Astrocyte of the cerebellum (primary cell): ENCODE measurements at regions not wholly inside any gene's neighbourhood (a gene's known extent, or its start where the extent isn't known, plus 50 kb on each side); places are given as distances from the start of the nearest gene placed in this dataset.
"Not testable (repeated sequence)": the region's sequence is repeated elsewhere in the genome, so short reads cannot be mapped to it uniquely, and the experiment has no call there.

Experiments used
- DNase-seq: peaks from one replicate; pipeline ENCODE4 v3.0.0-alpha.2; 2011; ENCODE audit warnings: low read depth
- H3K4me3 ChIP-seq: 2 replicates; pipeline ENCODE4 v1.5.1; 2011; ENCODE audit warnings: mild to moderate bottlenecking, low read depth, low read length, moderate library complexity
- in situ Hi-C: cut with HindIII; loops from 2 replicates; pipeline ENCODE4 v1.10.0; 2017; ENCODE audit warnings: low sequenced_read_pairs
- TF ChIP-seq, protein P1 (sequence below): IDR thresholded peaks from 2 replicates; pipeline ENCODE4 v1.5.1; 2012; ENCODE audit warnings: low read length, low read depth, moderate library complexity, mild to moderate bottlenecking; ENCODE audit errors: missing control alignments

DNA sequence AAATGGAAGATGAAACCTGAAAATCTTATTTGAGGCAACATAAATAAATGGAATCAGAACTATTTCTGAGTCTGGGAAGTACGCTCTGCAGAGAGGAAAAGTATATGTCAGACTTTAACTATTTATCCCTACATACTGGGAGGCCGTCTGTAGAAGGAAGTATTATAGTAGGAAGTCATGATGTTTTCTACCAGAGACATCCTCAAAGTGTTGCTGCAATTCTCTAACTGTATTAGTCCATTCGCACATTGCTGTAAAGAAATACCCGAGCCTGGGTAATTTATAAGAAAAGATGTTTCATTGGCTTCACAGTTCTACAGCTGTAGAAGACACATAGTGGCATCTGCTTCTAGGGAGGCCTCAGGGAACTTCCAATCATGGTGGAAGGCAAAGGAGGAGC is 88.7 kb upstream of the TBL1X start:
- H3K4me3 ChIP-seq: no peak overlapping the region
- in situ Hi-C loops: no loop called here
- TF ChIP-seq, protein P1, sequence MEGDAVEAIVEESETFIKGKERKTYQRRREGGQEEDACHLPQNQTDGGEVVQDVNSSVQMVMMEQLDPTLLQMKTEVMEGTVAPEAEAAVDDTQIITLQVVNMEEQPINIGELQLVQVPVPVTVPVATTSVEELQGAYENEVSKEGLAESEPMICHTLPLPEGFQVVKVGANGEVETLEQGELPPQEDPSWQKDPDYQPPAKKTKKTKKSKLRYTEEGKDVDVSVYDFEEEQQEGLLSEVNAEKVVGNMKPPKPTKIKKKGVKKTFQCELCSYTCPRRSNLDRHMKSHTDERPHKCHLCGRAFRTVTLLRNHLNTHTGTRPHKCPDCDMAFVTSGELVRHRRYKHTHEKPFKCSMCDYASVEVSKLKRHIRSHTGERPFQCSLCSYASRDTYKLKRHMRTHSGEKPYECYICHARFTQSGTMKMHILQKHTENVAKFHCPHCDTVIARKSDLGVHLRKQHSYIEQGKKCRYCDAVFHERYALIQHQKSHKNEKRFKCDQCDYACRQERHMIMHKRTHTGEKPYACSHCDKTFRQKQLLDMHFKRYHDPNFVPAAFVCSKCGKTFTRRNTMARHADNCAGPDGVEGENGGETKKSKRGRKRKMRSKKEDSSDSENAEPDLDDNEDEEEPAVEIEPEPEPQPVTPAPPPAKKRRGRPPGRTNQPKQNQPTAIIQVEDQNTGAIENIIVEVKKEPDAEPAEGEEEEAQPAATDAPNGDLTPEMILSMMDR: no peak
- DNase-seq: no peak

DNA sequence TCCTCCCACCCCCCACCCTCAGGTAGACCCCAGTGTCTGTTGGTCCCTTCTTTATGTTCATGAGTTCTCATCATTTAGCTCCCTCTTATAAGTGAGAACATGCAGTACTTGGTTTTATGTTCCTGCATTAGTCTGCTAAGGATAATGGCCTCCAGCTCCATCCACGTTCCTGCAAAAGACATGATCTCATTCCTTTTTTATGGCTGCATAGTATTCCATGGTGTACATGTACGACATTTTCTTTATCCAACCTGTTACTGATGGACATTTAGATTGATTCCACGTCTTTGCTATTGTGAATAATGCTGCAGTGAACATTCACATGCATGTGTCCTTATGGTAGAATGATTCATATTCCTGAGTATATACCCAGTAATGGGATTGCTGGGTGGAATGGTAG is 87.6 kb upstream of the TBL1X start:
- H3K4me3 ChIP-seq, DNase-seq, in situ Hi-C loops: not testable (repeated sequence)

DNA sequence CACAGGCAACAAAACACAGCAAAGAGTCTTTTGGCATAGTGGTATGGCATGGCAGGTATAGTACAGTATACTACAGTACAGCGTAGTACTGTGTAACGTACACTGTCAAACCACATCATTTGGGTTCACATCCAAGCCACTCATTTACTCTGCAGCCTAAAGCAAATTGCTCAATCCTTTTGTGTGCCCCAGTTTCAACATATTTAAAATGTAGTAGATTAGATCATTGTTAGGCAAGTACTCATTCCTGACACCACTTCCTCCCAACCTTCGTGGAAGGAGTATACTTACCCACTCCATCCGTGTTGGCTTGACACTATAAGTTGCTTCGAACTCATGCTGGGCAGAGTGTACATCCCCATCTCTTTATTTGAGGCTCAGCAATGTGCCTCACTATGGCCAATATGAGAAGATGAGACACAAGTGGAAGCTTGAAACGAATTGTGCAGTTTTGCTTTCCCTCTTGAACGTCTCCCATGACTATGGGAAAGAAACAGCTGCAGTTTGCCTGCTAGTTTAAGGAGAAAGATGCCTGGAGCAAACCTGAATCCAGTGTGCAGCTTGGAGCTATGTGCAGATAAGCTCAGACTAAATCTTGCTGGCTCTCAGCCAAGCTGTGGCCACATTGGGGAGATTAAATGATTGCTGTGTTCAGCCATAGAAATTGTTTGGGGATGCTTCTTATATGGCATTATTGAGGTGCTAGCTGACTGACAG is 85.7 kb upstream of the TBL1X start:
- no peak overlapping the region for H3K4me3 ChIP-seq
- in situ Hi-C loops: no loop called here
- DNase-seq: no peak
- TF ChIP-seq, protein P1: no peak

DNA sequence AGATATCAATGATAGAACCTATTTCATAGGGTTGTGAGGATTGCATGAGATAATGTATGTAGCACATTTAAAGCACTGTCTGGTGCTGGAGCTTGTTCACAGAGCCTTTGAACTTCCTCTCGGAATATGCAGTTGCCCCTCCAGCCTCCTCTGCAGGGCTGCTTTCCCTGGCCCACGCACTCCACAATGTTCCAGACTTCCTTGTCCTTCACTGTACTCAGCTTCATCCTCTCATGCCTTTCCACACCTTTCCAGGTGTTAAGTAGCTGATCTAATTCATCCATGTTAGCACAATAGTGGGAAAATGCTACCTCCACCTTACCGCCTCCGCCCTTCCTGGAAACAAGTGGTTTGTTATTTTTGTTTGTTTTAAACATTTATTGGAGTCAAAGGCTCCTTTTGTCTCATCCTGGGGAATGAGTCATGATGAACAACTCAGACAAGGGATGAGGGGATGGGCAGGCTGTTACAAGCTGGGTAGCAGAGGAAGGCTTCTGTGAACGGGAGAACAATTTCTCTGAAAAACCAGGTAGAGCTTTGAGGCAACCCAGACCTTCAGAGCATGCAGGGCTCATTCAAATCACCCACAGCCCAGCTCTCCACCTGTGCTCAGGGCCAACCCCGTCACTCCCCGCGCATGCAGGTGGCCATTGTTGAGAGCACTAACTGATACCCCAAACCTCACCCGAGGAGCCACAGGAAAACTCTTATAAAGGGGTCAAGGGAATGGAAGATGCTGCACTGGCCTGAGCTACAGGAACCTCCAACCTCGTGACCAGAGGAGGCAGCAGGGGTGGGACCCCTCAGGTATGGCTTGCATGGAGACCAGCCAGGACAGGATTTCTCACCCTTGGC is 84.9 kb upstream of the TBL1X start:
- DNase-seq: no peak
- H3K4me3 ChIP-seq: no peak overlapping the region
- in situ Hi-C loops: no loop called here
- TF ChIP-seq, protein P1: no peak

DNA sequence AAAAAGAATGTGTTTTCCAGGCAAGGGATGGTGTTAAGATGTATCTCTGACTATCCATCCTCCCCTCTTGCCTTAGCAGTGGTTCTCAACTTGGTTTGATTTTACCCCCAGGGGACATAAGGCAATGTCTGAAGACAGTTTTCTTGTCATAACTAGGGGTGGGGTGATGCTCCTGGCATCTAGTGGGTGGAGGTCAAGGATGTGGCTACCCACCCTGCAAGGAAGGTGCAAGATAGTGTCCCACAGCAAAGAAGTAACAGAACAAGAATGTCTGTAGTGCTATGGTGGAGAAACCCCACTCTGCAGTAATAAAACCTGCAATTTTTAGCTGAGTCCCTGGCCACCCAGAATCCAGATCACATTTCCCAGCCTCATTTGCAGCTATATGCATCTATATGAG is 81.2 kb upstream of the TBL1X start:
- no peak for DNase-seq
- H3K4me3 ChIP-seq: no peak overlapping the region
- TF ChIP-seq, protein P1: no peak
- in situ Hi-C loops: no loop called here

DNA sequence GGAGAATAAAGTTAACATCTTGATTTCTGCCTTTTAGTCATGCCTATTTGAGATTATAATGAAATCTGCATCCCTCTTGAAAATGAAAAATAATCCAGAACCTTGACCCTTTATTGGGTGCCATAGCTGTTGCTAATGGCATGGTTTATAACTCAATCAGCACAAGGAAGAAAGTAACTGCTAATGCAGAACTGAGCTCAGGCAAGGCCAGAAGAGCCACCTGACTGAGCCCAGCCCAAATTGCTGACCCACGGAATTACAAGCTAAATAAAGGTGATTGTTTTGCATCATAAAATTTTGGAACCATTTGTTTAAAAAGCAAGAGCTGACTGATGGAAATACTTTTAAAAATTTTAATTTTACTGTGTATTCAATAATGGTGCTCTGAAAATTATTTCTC is 76.4 kb upstream of the TBL1X start:
- DNase-seq: no peak
- in situ Hi-C loops: no loop called here
- H3K4me3 ChIP-seq: no peak overlapping the region
- TF ChIP-seq, protein P1: no peak

DNA sequence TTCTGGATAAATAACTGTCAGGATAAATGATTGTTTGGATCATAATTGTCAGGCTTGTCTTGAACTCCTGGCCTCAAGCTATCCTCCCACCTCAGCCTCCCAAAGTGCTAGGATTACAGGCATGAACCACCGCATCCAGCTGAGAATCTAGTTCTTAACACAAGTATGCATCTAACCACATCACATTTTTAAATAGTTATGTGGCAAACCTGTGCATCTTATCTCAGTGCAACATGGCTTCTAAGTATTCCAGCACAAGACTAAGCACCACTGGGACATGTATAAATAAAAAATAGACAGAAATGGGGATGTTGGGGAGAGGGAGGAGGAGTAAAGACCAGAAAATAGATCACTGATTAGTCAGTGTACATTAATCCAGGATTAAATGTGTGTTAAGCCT is 74.7 kb upstream of the TBL1X start:
- TF ChIP-seq, protein P1: no peak
- in situ Hi-C loops: no loop called here
- H3K4me3 ChIP-seq: no peak overlapping the region
- DNase-seq: no peak
